Omental fat pad (tissue), 3 donors: ENCODE measurements at regions not wholly inside any gene's neighbourhood (a gene's known extent, or its start where the extent isn't known, plus 50 kb on each side); places are given as distances from the start of the nearest gene placed in this dataset.

Experiments used
- ATAC-seq: fragments of 150-250 bp; one replicate; pipeline ENCODE4 v1.9.1; 2016; ENCODE audit warnings: mild to moderate bottlenecking, moderate library complexity; ENCODE audit not compliant: low FRiP score
- DNase-seq: peaks from one replicate; pipeline ENCODE4 v3.0.0-alpha.2; 2019; ENCODE audit warnings: low spot score
- TF ChIP-seq, protein P1 (sequence below), 3 donors: fragments of 450-650 bp; IDR thresholded peaks; one replicate each; pipeline ENCODE4 v1.5.1; 2016 to 2017; ENCODE audit warnings: antibody characterized with exemption in 3 of 3, mild to moderate bottlenecking in 3 of 3, moderate library complexity in 2 of 3

DNA sequence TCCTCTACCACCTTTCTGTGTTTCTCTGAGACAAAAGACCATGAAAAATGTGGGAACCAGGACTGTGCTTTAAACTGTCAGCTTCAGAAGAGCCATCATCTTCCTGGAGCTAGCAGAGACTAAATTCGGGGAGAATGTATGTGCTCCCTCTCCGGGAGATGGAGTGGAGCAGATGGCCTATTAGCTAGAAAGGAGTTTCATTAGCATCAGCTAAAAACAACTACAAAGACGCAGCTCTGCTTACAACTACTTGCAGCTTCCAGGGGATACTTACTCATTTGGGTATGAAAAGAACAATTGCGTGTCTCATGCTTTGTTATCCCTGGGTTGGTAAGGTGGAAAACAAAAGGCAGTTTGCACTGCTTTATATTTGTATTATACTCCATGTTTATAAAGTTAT, 159.6 kb downstream of the MFSD1 start:
- TF ChIP-seq, protein P1, sequence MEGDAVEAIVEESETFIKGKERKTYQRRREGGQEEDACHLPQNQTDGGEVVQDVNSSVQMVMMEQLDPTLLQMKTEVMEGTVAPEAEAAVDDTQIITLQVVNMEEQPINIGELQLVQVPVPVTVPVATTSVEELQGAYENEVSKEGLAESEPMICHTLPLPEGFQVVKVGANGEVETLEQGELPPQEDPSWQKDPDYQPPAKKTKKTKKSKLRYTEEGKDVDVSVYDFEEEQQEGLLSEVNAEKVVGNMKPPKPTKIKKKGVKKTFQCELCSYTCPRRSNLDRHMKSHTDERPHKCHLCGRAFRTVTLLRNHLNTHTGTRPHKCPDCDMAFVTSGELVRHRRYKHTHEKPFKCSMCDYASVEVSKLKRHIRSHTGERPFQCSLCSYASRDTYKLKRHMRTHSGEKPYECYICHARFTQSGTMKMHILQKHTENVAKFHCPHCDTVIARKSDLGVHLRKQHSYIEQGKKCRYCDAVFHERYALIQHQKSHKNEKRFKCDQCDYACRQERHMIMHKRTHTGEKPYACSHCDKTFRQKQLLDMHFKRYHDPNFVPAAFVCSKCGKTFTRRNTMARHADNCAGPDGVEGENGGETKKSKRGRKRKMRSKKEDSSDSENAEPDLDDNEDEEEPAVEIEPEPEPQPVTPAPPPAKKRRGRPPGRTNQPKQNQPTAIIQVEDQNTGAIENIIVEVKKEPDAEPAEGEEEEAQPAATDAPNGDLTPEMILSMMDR (IDR thresholded peaks at IDR 0.05), result no peak
- DNase-seq, result no peak
- no peak for ATAC-seq

- DNase-seq, result no peak
- ATAC-seq, result no peak
- TF ChIP-seq, protein P1 (IDR thresholded peaks at IDR 0.05), result no peak
Measured at GRCh38 chr3:158961911-158962310, 160.1 kb downstream of the MFSD1 start.

- DNase-seq (no peak), ATAC-seq (no peak)
- TF ChIP-seq, protein P1 (IDR thresholded peaks at IDR 0.05), result no peak
Measured at GRCh38 chr3:158970006-158970405, 168.2 kb downstream of the MFSD1 start.

- no peak for DNase-seq
- TF ChIP-seq, protein P1 (IDR thresholded peaks at IDR 0.05), result no peak
- no peak for ATAC-seq
Measured at GRCh38 chr3:158974904-158975303, 173.1 kb downstream of the MFSD1 start.

GRCh38 chr3:158976966-158977365, 175.1 kb downstream of the MFSD1 start:
- DNase-seq (no peak), ATAC-seq (no peak)
- TF ChIP-seq, protein P1 (IDR thresholded peaks at IDR 0.05), result no peak

DNA sequence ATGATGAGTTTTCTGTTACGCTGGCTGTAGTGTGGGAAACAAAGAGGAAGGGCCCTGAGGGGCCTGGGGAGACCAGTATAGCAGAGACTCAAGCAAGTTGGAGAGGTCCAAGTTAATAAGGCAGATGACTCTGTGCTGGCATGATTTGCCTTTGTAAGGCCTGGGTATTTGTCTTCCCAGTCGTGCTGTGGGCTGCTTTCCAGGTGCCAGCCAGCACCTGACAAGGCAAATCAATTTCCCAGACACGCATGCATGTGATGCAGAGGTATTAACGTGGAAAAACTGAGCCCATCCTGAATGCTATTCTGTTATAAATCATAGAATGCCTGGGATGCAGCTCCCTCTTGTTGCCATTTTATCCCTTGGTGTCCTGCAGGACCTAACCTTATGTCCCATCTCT, 175.6 kb downstream of the MFSD1 start:
- no peak for ATAC-seq
- no peak for DNase-seq
- TF ChIP-seq, protein P1 (IDR thresholded peaks at IDR 0.05), result no peak

- no peak for ATAC-seq
Measured at GRCh38 chr3:158983216-158984099, 181.6 kb downstream of the MFSD1 start.

More at GRCh38 chr3:158983216-158984099, 181.6 kb downstream of the MFSD1 start:
- no peak for DNase-seq
- TF ChIP-seq, protein P1 (IDR thresholded peaks at IDR 0.05), result no peak
